ENCODE measurements at regions not wholly inside any gene's neighbourhood (a gene's known extent, or its start where the extent isn't known, plus 50 kb on each side); places are given as distances from the start of the nearest gene placed in this dataset.

DNA sequence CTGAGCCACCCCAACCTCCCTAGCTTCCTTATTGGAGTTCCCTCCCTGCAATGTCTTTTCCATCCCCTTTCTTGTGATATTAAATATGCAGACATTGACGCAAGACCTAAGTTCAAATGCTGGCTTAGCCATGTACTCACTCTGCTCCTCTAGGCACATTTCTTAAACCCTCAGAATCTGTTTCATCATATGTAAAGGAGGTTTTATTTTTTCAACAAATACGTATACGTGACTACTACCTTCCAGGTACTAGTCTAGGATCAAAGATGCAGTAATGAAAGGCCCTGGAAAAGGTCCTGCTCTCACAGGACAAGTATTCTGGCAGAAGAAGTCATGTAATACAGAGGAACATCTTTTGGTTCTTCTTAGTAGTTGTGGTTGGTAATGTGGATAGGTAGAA lies 98.6 kb downstream of the SIPA1L2 start:
- no peak for TF ChIP-seq ISL1 (CRISPR knock-in tag; IDR thresholded peaks at IDR 0.05)
- ATAC-seq: no peak

- no peak for ATAC-seq
- no peak for TF ChIP-seq CSDC2 (CRISPR knock-in tag; IDR thresholded peaks at IDR 0.05)
- TF ChIP-seq PPARA (CRISPR knock-in tag; IDR thresholded peaks at IDR 0.05; ENCODE audit: borderline replicate concordance): no peak
- no peak for TF ChIP-seq ARNTL (CRISPR knock-in tag; IDR thresholded peaks at IDR 0.05; ENCODE audit: borderline replicate concordance, low read depth)
- no peak for TF ChIP-seq ESRRG (CRISPR knock-in tag; IDR thresholded peaks at IDR 0.05)
Observed at GRCh38 chr1:232529747-232530146, 100.2 kb downstream of the SIPA1L2 start.

DNA sequence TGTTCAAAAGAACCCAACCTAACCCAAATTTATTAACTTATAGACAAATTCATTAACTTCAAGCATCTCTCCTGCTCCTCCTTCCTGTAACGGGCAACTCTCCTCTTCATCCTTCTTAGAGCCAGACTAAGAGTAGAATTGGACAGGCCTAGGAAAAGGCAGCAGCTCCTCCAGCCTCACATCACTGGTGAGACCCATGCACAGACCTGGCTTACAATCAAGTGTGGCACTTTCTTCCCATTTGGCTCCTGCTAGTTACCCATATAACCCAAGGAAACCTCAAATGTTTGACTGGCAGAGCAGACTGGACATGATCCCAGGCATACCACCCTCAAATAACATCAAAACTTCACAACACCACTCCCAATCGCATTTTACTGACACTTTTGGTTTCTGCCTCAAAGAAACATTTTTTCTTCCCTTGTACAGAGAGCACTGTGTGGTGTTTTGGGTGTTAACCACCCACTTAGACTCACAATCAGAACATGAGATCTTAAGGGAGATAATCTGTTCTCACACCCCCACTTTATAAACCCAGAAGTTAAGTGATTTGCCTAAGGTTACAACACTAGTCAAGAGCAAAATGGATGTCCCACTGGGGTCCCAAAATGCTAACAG lies 101.4 kb downstream of the SIPA1L2 start:
- no peak for TF ChIP-seq BACH2 (CRISPR knock-in tag; IDR thresholded peaks at IDR 0.05; ENCODE audit: borderline replicate concordance)
- no peak for TF ChIP-seq RARB (CRISPR knock-in tag; IDR thresholded peaks at IDR 0.05)
- TF ChIP-seq, protein P1, sequence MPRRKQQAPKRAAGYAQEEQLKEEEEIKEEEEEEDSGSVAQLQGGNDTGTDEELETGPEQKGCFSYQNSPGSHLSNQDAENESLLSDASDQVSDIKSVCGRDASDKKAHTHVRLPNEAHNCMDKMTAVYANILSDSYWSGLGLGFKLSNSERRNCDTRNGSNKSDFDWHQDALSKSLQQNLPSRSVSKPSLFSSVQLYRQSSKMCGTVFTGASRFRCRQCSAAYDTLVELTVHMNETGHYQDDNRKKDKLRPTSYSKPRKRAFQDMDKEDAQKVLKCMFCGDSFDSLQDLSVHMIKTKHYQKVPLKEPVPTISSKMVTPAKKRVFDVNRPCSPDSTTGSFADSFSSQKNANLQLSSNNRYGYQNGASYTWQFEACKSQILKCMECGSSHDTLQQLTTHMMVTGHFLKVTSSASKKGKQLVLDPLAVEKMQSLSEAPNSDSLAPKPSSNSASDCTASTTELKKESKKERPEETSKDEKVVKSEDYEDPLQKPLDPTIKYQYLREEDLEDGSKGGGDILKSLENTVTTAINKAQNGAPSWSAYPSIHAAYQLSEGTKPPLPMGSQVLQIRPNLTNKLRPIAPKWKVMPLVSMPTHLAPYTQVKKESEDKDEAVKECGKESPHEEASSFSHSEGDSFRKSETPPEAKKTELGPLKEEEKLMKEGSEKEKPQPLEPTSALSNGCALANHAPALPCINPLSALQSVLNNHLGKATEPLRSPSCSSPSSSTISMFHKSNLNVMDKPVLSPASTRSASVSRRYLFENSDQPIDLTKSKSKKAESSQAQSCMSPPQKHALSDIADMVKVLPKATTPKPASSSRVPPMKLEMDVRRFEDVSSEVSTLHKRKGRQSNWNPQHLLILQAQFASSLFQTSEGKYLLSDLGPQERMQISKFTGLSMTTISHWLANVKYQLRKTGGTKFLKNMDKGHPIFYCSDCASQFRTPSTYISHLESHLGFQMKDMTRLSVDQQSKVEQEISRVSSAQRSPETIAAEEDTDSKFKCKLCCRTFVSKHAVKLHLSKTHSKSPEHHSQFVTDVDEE (CRISPR knock-in tag; IDR thresholded peaks at IDR 0.05): no peak
- no peak for TF ChIP-seq CREB5 (CRISPR knock-in tag; IDR thresholded peaks at IDR 0.05; ENCODE audit: low read depth)
- TF ChIP-seq ZFP3 (CRISPR knock-in tag; IDR thresholded peaks at IDR 0.05): no peak
- no peak for TF ChIP-seq ARNTL (CRISPR knock-in tag; IDR thresholded peaks at IDR 0.05; ENCODE audit: borderline replicate concordance, low read depth)
- no peak for TF ChIP-seq ZNF565 (CRISPR knock-in tag; conservative IDR thresholded peaks at IDR 0.05; ENCODE audit: low read depth)
- TF ChIP-seq, protein P2, sequence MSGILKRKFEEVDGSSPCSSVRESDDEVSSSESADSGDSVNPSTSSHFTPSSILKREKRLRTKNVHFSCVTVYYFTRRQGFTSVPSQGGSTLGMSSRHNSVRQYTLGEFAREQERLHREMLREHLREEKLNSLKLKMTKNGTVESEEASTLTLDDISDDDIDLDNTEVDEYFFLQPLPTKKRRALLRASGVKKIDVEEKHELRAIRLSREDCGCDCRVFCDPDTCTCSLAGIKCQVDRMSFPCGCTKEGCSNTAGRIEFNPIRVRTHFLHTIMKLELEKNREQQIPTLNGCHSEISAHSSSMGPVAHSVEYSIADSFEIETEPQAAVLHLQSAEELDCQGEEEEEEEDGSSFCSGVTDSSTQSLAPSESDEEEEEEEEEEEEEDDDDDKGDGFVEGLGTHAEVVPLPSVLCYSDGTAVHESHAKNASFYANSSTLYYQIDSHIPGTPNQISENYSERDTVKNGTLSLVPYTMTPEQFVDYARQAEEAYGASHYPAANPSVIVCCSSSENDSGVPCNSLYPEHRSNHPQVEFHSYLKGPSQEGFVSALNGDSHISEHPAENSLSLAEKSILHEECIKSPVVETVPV (CRISPR knock-in tag; IDR thresholded peaks at IDR 0.05): no peak
- TF ChIP-seq SNAI2 (CRISPR knock-in tag; IDR thresholded peaks at IDR 0.05): no peak
- no peak for TF ChIP-seq GLIS3 (CRISPR knock-in tag; IDR thresholded peaks at IDR 0.05)
- TF ChIP-seq, protein P3, sequence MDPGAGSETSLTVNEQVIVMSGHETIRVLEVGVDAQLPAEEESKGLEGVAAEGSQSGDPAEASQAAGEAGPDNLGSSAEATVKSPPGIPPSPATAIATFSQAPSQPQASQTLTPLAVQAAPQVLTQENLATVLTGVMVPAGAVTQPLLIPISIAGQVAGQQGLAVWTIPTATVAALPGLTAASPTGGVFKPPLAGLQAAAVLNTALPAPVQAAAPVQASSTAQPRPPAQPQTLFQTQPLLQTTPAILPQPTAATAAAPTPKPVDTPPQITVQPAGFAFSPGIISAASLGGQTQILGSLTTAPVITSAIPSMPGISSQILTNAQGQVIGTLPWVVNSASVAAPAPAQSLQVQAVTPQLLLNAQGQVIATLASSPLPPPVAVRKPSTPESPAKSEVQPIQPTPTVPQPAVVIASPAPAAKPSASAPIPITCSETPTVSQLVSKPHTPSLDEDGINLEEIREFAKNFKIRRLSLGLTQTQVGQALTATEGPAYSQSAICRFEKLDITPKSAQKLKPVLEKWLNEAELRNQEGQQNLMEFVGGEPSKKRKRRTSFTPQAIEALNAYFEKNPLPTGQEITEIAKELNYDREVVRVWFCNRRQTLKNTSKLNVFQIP (CRISPR knock-in tag; IDR thresholded peaks at IDR 0.05; ENCODE audit: borderline replicate concordance, low read depth): no peak
- TF ChIP-seq ZNF8 (CRISPR knock-in tag; IDR thresholded peaks at IDR 0.05): no peak
- no peak for TF ChIP-seq ZFP30 (CRISPR knock-in tag; IDR thresholded peaks at IDR 0.05)
- no peak for TF ChIP-seq OSR1 (CRISPR knock-in tag; IDR thresholded peaks at IDR 0.05)
- TF ChIP-seq ZNF70 (CRISPR knock-in tag; IDR thresholded peaks at IDR 0.05): no peak
- no peak for TF ChIP-seq ZC3H10 (CRISPR knock-in tag; IDR thresholded peaks at IDR 0.05)
- no peak for TF ChIP-seq PPARA (CRISPR knock-in tag; IDR thresholded peaks at IDR 0.05; ENCODE audit: borderline replicate concordance)
- TF ChIP-seq ISL1 (CRISPR knock-in tag; IDR thresholded peaks at IDR 0.05): no peak
- no peak for TF ChIP-seq ESRRG (CRISPR knock-in tag; IDR thresholded peaks at IDR 0.05)
- no peak for TF ChIP-seq TOX (CRISPR knock-in tag; IDR thresholded peaks at IDR 0.05; ENCODE audit: borderline replicate concordance)
- ATAC-seq: no peak

DNA sequence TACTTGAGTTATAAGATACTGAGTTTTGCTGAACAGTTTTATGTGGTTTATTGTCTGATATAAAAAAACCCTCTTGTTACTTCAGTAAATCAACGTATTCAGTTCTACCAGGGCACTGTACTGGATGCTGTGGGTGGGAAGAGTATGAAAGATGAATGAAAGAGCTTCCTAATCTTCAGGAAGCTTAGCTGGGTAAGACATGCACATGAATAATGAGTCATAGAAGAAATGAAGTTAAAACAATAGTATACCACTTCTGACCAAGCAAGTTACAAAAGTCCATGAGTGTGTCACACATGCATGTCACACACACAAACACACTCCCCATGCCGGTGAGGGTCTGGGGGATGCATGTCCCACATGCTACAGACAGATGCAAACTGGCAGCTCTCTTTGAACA lies 105.9 kb downstream of the SIPA1L2 start:
- TF ChIP-seq CREB5 (CRISPR knock-in tag; IDR thresholded peaks at IDR 0.05; ENCODE audit: low read depth): no peak
- no peak for TF ChIP-seq OSR1 (CRISPR knock-in tag; IDR thresholded peaks at IDR 0.05)
- TF ChIP-seq, protein P3 (CRISPR knock-in tag; IDR thresholded peaks at IDR 0.05; ENCODE audit: borderline replicate concordance, low read depth): no peak
- no peak for TF ChIP-seq ESRRG (CRISPR knock-in tag; IDR thresholded peaks at IDR 0.05)
- TF ChIP-seq, protein P1 (CRISPR knock-in tag; IDR thresholded peaks at IDR 0.05): no peak
- no peak for TF ChIP-seq PPARA (CRISPR knock-in tag; IDR thresholded peaks at IDR 0.05; ENCODE audit: borderline replicate concordance)
- no peak for TF ChIP-seq ZFP30 (CRISPR knock-in tag; IDR thresholded peaks at IDR 0.05)
- no peak for TF ChIP-seq TCF4 (CRISPR knock-in tag; IDR thresholded peaks at IDR 0.05; ENCODE audit: borderline replicate concordance)
- no peak for TF ChIP-seq CSDC2 (CRISPR knock-in tag; IDR thresholded peaks at IDR 0.05)
- TF ChIP-seq ZNF70 (CRISPR knock-in tag; IDR thresholded peaks at IDR 0.05): no peak
- no peak for TF ChIP-seq RARB (CRISPR knock-in tag; IDR thresholded peaks at IDR 0.05)
- ATAC-seq: peak; percentile 31; the same call in 1 of the 3 replicates
